HL-60 (cell line): ENCODE measurements at regions not wholly inside any gene's neighbourhood (a gene's known extent, or its start where the extent isn't known, plus 50 kb on each side); places are given as distances from the start of the nearest gene placed in this dataset.

Experiments used
- DNase-seq, 2 experiments: peaks; one replicate each; pipeline ENCODE4 v3.0.0-alpha.2; 2010 to 2020; ENCODE audit warnings: low read depth in 1 of 2, low spot score in 1 of 2
- H3K27ac ChIP-seq: fragments of 250-450 bp; sonication (Bioruptor Pico); replicated peaks from 2 replicates; pipeline ENCODE4 v1.5.1; 2020; ENCODE audit warnings: mild to moderate bottlenecking, moderate library complexity
- H3K27me3 ChIP-seq: fragments of 250-450 bp; sonication (Bioruptor Pico); 2 replicates; pipeline ENCODE4 v1.5.1; 2021; ENCODE audit warnings: mild to moderate bottlenecking, moderate library complexity; ENCODE audit not compliant: insufficient read depth, poor library complexity, severe bottlenecking
- H3K4me3 ChIP-seq: replicated peaks from 2 replicates; pipeline ENCODE4 v1.5.1; 2011; ENCODE audit warnings: mild to moderate bottlenecking, control low read depth, low read length; ENCODE audit not compliant: insufficient read depth
- GABPA ChIP-seq: IDR thresholded peaks from 2 replicates; pipeline ENCODE4 v1.6.1; 2012; ENCODE audit warnings: low read depth
- POLR2AphosphoS5 ChIP-seq: IDR thresholded peaks from 2 replicates; pipeline ENCODE4 v1.6.1; 2012; ENCODE audit warnings: low read depth
- REST ChIP-seq: IDR thresholded peaks from 2 replicates; pipeline ENCODE4 v1.6.1; 2012; ENCODE audit warnings: low read depth; ENCODE audit not compliant: insufficient replicate concordance
- SPI1 ChIP-seq: IDR thresholded peaks from 2 replicates; pipeline ENCODE4 v1.6.1; 2012; ENCODE audit warnings: low read depth, mild to moderate bottlenecking, borderline replicate concordance
- TF ChIP-seq, protein P1 (sequence below): IDR thresholded peaks from one replicate; pipeline ENCODE4 v1.5.1; 2011; ENCODE audit warnings: low read length, control low read depth, inconsistent platforms; ENCODE audit not compliant: insufficient read depth

DNA sequence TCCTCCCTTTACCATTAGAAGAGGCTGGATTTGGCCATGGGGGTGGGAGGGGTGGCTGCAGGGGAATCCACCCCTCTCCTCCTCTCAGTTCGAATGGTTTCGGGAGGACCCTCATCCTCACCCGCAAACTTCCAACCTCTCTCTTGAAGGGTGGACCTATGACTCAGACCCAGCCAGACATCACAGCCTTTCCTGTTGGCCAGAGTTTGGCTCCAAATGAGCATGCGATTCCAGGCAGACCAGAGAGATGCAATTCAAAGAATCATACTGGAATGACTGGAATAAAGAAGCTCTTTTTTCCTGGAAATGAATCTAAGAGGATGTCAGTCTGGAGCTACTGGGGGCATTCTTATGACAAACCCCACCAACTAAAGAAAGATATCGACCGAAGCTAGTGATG lies 516.7 kb upstream of the MDFIC2 start:
- Histone ChIP-seq H3K27me3 (no peaks in the 10 kb centered on the region), H3K4me3 (no peak overlapping the region)
- no peak for DNase-seq

DNA sequence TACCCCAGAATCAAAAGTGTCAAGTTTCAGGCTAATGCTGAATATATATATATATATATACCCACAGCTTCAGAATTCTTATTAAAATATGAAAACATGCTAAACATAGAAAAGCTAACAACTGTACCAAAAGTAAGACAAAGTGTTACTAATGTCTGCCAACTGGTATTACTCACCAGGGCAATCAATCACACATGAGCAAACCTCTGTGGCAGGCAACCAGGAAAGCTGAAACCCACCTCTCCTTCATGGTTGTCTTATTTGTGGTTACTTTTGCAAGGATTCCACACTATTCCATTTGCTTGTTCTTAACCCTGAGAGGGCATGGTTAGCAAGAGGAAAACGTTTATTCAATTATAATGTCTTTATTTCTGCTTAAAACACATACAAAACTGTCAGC lies 512.3 kb upstream of the MDFIC2 start:
- Histone ChIP-seq H3K27me3 (no peaks in the 10 kb centered on the region), H3K4me3 (no peak overlapping the region), H3K27ac (no peak overlapping the region)
- no peak for TF ChIP-seq POLR2AphosphoS5
- DNase-seq: no peak

More for the DNA sequence above, 516.7 kb upstream of the MDFIC2 start:
- TF ChIP-seq, protein P1, sequence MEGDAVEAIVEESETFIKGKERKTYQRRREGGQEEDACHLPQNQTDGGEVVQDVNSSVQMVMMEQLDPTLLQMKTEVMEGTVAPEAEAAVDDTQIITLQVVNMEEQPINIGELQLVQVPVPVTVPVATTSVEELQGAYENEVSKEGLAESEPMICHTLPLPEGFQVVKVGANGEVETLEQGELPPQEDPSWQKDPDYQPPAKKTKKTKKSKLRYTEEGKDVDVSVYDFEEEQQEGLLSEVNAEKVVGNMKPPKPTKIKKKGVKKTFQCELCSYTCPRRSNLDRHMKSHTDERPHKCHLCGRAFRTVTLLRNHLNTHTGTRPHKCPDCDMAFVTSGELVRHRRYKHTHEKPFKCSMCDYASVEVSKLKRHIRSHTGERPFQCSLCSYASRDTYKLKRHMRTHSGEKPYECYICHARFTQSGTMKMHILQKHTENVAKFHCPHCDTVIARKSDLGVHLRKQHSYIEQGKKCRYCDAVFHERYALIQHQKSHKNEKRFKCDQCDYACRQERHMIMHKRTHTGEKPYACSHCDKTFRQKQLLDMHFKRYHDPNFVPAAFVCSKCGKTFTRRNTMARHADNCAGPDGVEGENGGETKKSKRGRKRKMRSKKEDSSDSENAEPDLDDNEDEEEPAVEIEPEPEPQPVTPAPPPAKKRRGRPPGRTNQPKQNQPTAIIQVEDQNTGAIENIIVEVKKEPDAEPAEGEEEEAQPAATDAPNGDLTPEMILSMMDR: no peak
- TF ChIP-seq SPI1 (no peak), REST (no peak), POLR2AphosphoS5 (no peak), GABPA (no peak)
- H3K27ac ChIP-seq: no peak overlapping the region

GRCh38 chr3:70824078-70824477 lies 511.6 kb upstream of the MDFIC2 start:
- TF ChIP-seq GABPA: no peak
- no peak for TF ChIP-seq SPI1
- no peak for TF ChIP-seq REST
- DNase-seq: no peak
- Histone ChIP-seq H3K4me3 (no peak overlapping the region), H3K27me3 (no peaks in the 10 kb centered on the region), H3K27ac (no peak overlapping the region)

DNA sequence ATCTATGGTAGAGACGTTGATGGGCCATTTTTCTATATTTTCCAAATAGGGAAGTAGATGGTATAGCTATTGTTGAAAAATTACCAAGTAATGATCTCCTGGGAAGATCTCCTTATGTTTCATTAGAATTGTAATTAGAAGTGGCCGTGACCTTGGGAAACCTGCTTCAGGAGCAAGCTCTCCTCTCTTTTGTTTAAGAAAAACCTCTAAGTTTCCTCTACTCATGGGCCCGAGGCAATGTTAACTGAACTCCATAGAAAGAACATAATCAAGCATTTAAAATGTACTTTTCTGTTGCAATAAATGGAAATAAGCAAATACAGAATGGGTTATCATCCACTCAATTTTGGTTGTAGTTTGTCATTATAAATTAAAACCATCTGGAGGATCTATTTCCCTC lies 511.2 kb upstream of the MDFIC2 start:
- no peak overlapping the region for H3K27ac ChIP-seq
- no peak for DNase-seq
- TF ChIP-seq, protein P1: no peak
- TF ChIP-seq POLR2AphosphoS5 (no peak), SPI1 (no peak), GABPA (no peak), REST (no peak)

More for the DNA sequence above, 511.2 kb upstream of the MDFIC2 start:
- Histone ChIP-seq H3K27me3 (no peaks in the 10 kb centered on the region), H3K4me3 (no peak overlapping the region)
